ENCODE measurements at regions not wholly inside any gene's neighbourhood (a gene's known extent, or its start where the extent isn't known, plus 50 kb on each side); places are given as distances from the start of the nearest gene placed in this dataset.

GRCh38 chr3:191972714-191973398 is 511.9 kb downstream of the PYDC2 start:
- Histone ChIP-seq H3K4me3 (ENCODE audit: low read depth, low read length) (no peak overlapping the region), H3K36me3 (no peaks in the 10 kb centered on the region), H3K27ac (no peak overlapping the region), H3K9me3 (ENCODE audit: severe bottlenecking) (no peaks in the 10 kb centered on the region), H3K27me3 (ENCODE audit: insufficient read depth, low read depth, severe bottlenecking) (no peaks in the 10 kb centered on the region)
- no peak for DNase-seq
- TF ChIP-seq CTCF (IDR thresholded peaks at IDR 0.05; ENCODE audit: low read depth, low read length): no peak

- H3K9me3 ChIP-seq (ENCODE audit: severe bottlenecking): no peaks in the 10 kb centered on the region
- no peak for DNase-seq
- H3K36me3 ChIP-seq: no peaks in the 10 kb centered on the region
- no peak overlapping the region for H3K4me3 ChIP-seq (ENCODE audit: low read depth, low read length)
- H3K27me3 ChIP-seq (ENCODE audit: insufficient read depth, low read depth, severe bottlenecking): no peaks in the 10 kb centered on the region
- no peak for TF ChIP-seq CTCF (IDR thresholded peaks at IDR 0.05; ENCODE audit: low read depth, low read length)
- H3K27ac ChIP-seq: no peak overlapping the region
Observed at GRCh38 chr3:191973820-191974219, 512.9 kb downstream of the PYDC2 start.

- no peak for TF ChIP-seq CTCF (IDR thresholded peaks at IDR 0.05; ENCODE audit: low read depth, low read length)
- no peak for DNase-seq
- Histone ChIP-seq H3K9me3 (ENCODE audit: severe bottlenecking) (no peaks in the 10 kb centered on the region), H3K4me3 (ENCODE audit: low read depth, low read length) (no peak overlapping the region), H3K36me3 (no peaks in the 10 kb centered on the region), H3K27me3 (ENCODE audit: insufficient read depth, low read depth, severe bottlenecking) (no peaks in the 10 kb centered on the region), H3K27ac (no peak overlapping the region)
Observed at GRCh38 chr3:191975936-191976335, 515.0 kb downstream of the PYDC2 start.

GRCh38 chr3:191980443-191980842 is 519.5 kb downstream of the PYDC2 start:
- H3K27me3 ChIP-seq (ENCODE audit: insufficient read depth, low read depth, severe bottlenecking): no peaks in the 10 kb centered on the region
- H3K36me3 ChIP-seq: no peaks in the 10 kb centered on the region
- H3K9me3 ChIP-seq (ENCODE audit: severe bottlenecking): no peaks in the 10 kb centered on the region
- H3K27ac ChIP-seq: no peak overlapping the region
- H3K4me3 ChIP-seq (ENCODE audit: low read depth, low read length): no peak overlapping the region
- DNase-seq: no peak
- TF ChIP-seq CTCF (IDR thresholded peaks at IDR 0.05; ENCODE audit: low read depth, low read length): no peak

- no peak for DNase-seq
- Histone ChIP-seq H3K9me3 (ENCODE audit: severe bottlenecking) (no peaks in the 10 kb centered on the region), H3K27ac (no peak overlapping the region), H3K36me3 (no peaks in the 10 kb centered on the region), H3K4me3 (ENCODE audit: low read depth, low read length) (no peak overlapping the region), H3K27me3 (ENCODE audit: insufficient read depth, low read depth, severe bottlenecking) (no peaks in the 10 kb centered on the region)
- no peak for TF ChIP-seq CTCF (IDR thresholded peaks at IDR 0.05; ENCODE audit: low read depth, low read length)
Observed at GRCh38 chr3:191982481-191982880, 521.5 kb downstream of the PYDC2 start.

- no peak overlapping the region for H3K4me3 ChIP-seq (ENCODE audit: low read depth, low read length)
- no peak for TF ChIP-seq CTCF (IDR thresholded peaks at IDR 0.05; ENCODE audit: low read depth, low read length)
- no peaks in the 10 kb centered on the region for H3K36me3 ChIP-seq
- H3K27ac ChIP-seq: no peak overlapping the region
- H3K9me3 ChIP-seq (ENCODE audit: severe bottlenecking): no peaks in the 10 kb centered on the region
- no peak for DNase-seq
- H3K27me3 ChIP-seq (ENCODE audit: insufficient read depth, low read depth, severe bottlenecking): no peaks in the 10 kb centered on the region
Observed at GRCh38 chr3:191985691-191986090, 524.7 kb downstream of the PYDC2 start.
